GM18861 (cell line): ENCODE measurements at regions not wholly inside any gene's neighbourhood (a gene's known extent, or its start where the extent isn't known, plus 50 kb on each side); places are given as distances from the start of the nearest gene placed in this dataset.

Experiments used
- ATAC-seq: cut with Tn5 transposase; IDR thresholded peaks from one replicate; pipeline ENCODE4 v1.9.1; 2021; ENCODE audit not compliant: unreplicated experiment

GRCh38 chr22:49140911-49141665 is 686.6 kb downstream of the BRD1 start:
- no peak for ATAC-seq

GRCh38 chr22:49139492-49140151 is 688.1 kb downstream of the BRD1 start:
- ATAC-seq, result no peak

- ATAC-seq, result no peak
These were observed 689.4 kb downstream of the BRD1 start for GRCh38 chr22:49138250-49138790.

- no peak for ATAC-seq
These were observed 690.4 kb downstream of the BRD1 start for GRCh38 chr22:49137206-49137840.

GRCh38 chr22:49136816-49137180 is 690.9 kb downstream of the BRD1 start:
- ATAC-seq, result no peak

GRCh38 chr22:49136041-49136815 is 691.4 kb downstream of the BRD1 start:
- no peak for ATAC-seq

- ATAC-seq, result no peak
These were observed 693.6 kb downstream of the BRD1 start for GRCh38 chr22:49134076-49134475.

GRCh38 chr22:49133541-49133940 is 694.1 kb downstream of the BRD1 start:
- no peak for ATAC-seq

GRCh38 chr22:49132009-49132408 is 695.7 kb downstream of the BRD1 start:
- ATAC-seq, result no peak

- ATAC-seq, result no peak
These were observed 697.9 kb downstream of the BRD1 start for GRCh38 chr22:49129736-49130135.

- no peak for ATAC-seq
These were observed 698.8 kb downstream of the BRD1 start for GRCh38 chr22:49128874-49129273.

- ATAC-seq, result no peak
These were observed 703.1 kb downstream of the BRD1 start for GRCh38 chr22:49124608-49125007.

- no peak for ATAC-seq
These were observed 704.0 kb downstream of the BRD1 start for GRCh38 chr22:49123621-49124192.

- ATAC-seq, result no peak
These were observed 708.1 kb downstream of the BRD1 start for GRCh38 chr22:49119551-49119952.

- ATAC-seq, result no peak
These were observed 709.6 kb downstream of the BRD1 start for GRCh38 chr22:49118065-49118464.

- ATAC-seq, result no peak
These were observed 710.2 kb downstream of the BRD1 start for GRCh38 chr22:49117486-49117885.

- ATAC-seq, result no peak
These were observed 711.1 kb downstream of the BRD1 start for GRCh38 chr22:49116486-49117120.

GRCh38 chr22:49116021-49116420 is 711.7 kb downstream of the BRD1 start:
- ATAC-seq, result no peak

GRCh38 chr22:49115197-49115596 is 712.5 kb downstream of the BRD1 start:
- no peak for ATAC-seq

GRCh38 chr22:49113758-49114157 is 713.9 kb downstream of the BRD1 start:
- ATAC-seq, result no peak
